ENCODE measurements at regions not wholly inside any gene's neighbourhood (a gene's known extent, or its start where the extent isn't known, plus 50 kb on each side); places are given as distances from the start of the nearest gene placed in this dataset.

GRCh38 chr5:26492906-26493459 is 545.4 kb downstream of the CDH9 start:
- TF ChIP-seq CTCF (IDR thresholded peaks at IDR 0.05; ENCODE audit: insufficient read depth, low read depth, low read length) = no peak
- TF ChIP-seq EZH2 (IDR thresholded peaks at IDR 0.05; ENCODE audit: insufficient read depth, low read length) = no peak
- no peak for FAIRE-seq
- Histone ChIP-seq H3K27me3 (ENCODE audit: insufficient read depth, low read length) (no peaks in the 10 kb centered on the region), H3K9ac (ENCODE audit: low read length) (no peak overlapping the region), H3K79me2 (ENCODE audit: insufficient read depth, low read length) (no peaks in the 10 kb centered on the region), H4K20me1 (ENCODE audit: insufficient read depth, low read length) (no peaks in the 10 kb centered on the region), H3K36me3 (ENCODE audit: insufficient read depth, low read length) (no peaks in the 10 kb centered on the region), H3K4me2 (ENCODE audit: low read length) (no peak overlapping the region), H3K9me3 (ENCODE audit: insufficient read depth, low read depth, low read length) (peaks cover 4% of the 10 kb centered on the region), H3K4me3 (ENCODE audit: insufficient read depth, low read depth, low read length) (no peak overlapping the region), H3K27ac (ENCODE audit: low read depth, low read length) (no peak overlapping the region), H2AFZ (ENCODE audit: low read depth, low read length) (no peak overlapping the region), H3K4me1 (ENCODE audit: insufficient read depth, low read length) (no peaks in the 10 kb centered on the region)
- H3K9me3 Mint-ChIP-seq (ENCODE audit: unreplicated experiment) = peaks cover 5% of the 10 kb centered on the region
- H3K27ac Mint-ChIP-seq (ENCODE audit: unreplicated experiment) = no peak overlapping the region
- H3K36me3 Mint-ChIP-seq (ENCODE audit: low read depth, unreplicated experiment) = no peaks in the 10 kb centered on the region
- DNase-seq (ENCODE audit: low read depth) = no peak
- no peaks in the 10 kb centered on the region for H3K4me1 Mint-ChIP-seq (ENCODE audit: low read depth, unreplicated experiment)
- H3K27me3 Mint-ChIP-seq (ENCODE audit: low read depth, unreplicated experiment) = no peaks in the 10 kb centered on the region
- no peak overlapping the region for H3K4me3 Mint-ChIP-seq (ENCODE audit: unreplicated experiment)

- Mint-ChIP-seq H3K36me3 (ENCODE audit: low read depth, unreplicated experiment) (no peaks in the 10 kb centered on the region), H3K4me3 (ENCODE audit: unreplicated experiment) (no peak overlapping the region), H3K27me3 (ENCODE audit: low read depth, unreplicated experiment) (no peaks in the 10 kb centered on the region), H3K27ac (ENCODE audit: unreplicated experiment) (no peak overlapping the region), H3K4me1 (ENCODE audit: low read depth, unreplicated experiment) (no peaks in the 10 kb centered on the region), H3K9me3 (ENCODE audit: unreplicated experiment) (no peaks in the 10 kb centered on the region)
- Histone ChIP-seq H3K9ac (ENCODE audit: low read length) (no peak overlapping the region), H3K4me3 (ENCODE audit: insufficient read depth, low read depth, low read length) (no peak overlapping the region), H3K27me3 (ENCODE audit: insufficient read depth, low read length) (no peaks in the 10 kb centered on the region), H3K9me3 (ENCODE audit: insufficient read depth, low read depth, low read length) (no peaks in the 10 kb centered on the region), H3K4me1 (ENCODE audit: insufficient read depth, low read length) (no peaks in the 10 kb centered on the region), H3K79me2 (ENCODE audit: insufficient read depth, low read length) (no peaks in the 10 kb centered on the region), H3K4me2 (ENCODE audit: low read length) (no peak overlapping the region), H3K27ac (ENCODE audit: low read depth, low read length) (no peak overlapping the region), H2AFZ (ENCODE audit: low read depth, low read length) (no peak overlapping the region), H3K36me3 (ENCODE audit: insufficient read depth, low read length) (no peaks in the 10 kb centered on the region), H4K20me1 (ENCODE audit: insufficient read depth, low read length) (no peaks in the 10 kb centered on the region)
- no peak for DNase-seq (ENCODE audit: low read depth)
- FAIRE-seq = no peak
- TF ChIP-seq EZH2 (IDR thresholded peaks at IDR 0.05; ENCODE audit: insufficient read depth, low read length) (no peak), CTCF (IDR thresholded peaks at IDR 0.05; ENCODE audit: insufficient read depth, low read depth, low read length) (no peak)
Measured at GRCh38 chr5:26487553-26487952, 550.8 kb downstream of the CDH9 start.

- H3K4me3 Mint-ChIP-seq (ENCODE audit: unreplicated experiment) = no peak overlapping the region
- no peaks in the 10 kb centered on the region for H3K4me1 ChIP-seq (ENCODE audit: insufficient read depth, low read length)
Measured at GRCh38 chr5:26486631-26487030, 551.8 kb downstream of the CDH9 start.

More at GRCh38 chr5:26486631-26487030, 551.8 kb downstream of the CDH9 start:
- no peaks in the 10 kb centered on the region for H3K36me3 Mint-ChIP-seq (ENCODE audit: low read depth, unreplicated experiment)
- no peak overlapping the region for H3K4me2 ChIP-seq (ENCODE audit: low read length)
- H3K79me2 ChIP-seq (ENCODE audit: insufficient read depth, low read length) = no peaks in the 10 kb centered on the region
- H3K27me3 ChIP-seq (ENCODE audit: insufficient read depth, low read length) = no peaks in the 10 kb centered on the region
- TF ChIP-seq CTCF (IDR thresholded peaks at IDR 0.05; ENCODE audit: insufficient read depth, low read depth, low read length) (no peak), EZH2 (IDR thresholded peaks at IDR 0.05; ENCODE audit: insufficient read depth, low read length) (no peak)
- no peaks in the 10 kb centered on the region for H3K27me3 Mint-ChIP-seq (ENCODE audit: low read depth, unreplicated experiment)
- no peaks in the 10 kb centered on the region for H3K4me1 Mint-ChIP-seq (ENCODE audit: low read depth, unreplicated experiment)
- no peaks in the 10 kb centered on the region for H3K9me3 ChIP-seq (ENCODE audit: insufficient read depth, low read depth, low read length)
- H3K9me3 Mint-ChIP-seq (ENCODE audit: unreplicated experiment) = no peaks in the 10 kb centered on the region
- H3K4me3 ChIP-seq (ENCODE audit: insufficient read depth, low read depth, low read length) = no peak overlapping the region
- no peak overlapping the region for H2AFZ ChIP-seq (ENCODE audit: low read depth, low read length)
- H3K36me3 ChIP-seq (ENCODE audit: insufficient read depth, low read length) = no peaks in the 10 kb centered on the region
- H3K9ac ChIP-seq (ENCODE audit: low read length) = no peak overlapping the region
- no peak overlapping the region for H3K27ac ChIP-seq (ENCODE audit: low read depth, low read length)
- no peak for FAIRE-seq
- no peak for DNase-seq (ENCODE audit: low read depth)
- H4K20me1 ChIP-seq (ENCODE audit: insufficient read depth, low read length) = no peaks in the 10 kb centered on the region
- no peak overlapping the region for H3K27ac Mint-ChIP-seq (ENCODE audit: unreplicated experiment)

Measured in astrocyte (in vitro differentiated cells and primary cell).